Gastrocnemius medialis (tissue), 4 donors: ENCODE measurements at regions not wholly inside any gene's neighbourhood (a gene's known extent, or its start where the extent isn't known, plus 50 kb on each side); places are given as distances from the start of the nearest gene placed in this dataset.
A peak's percentile ranks its signal among the peaks of the same experiment; 100 is the strongest.

Experiments
- ATAC-seq, 2 donors: fragments of 150-250 bp; one replicate each; pipeline ENCODE4 v1.9.1; 2016
- DNase-seq, 2 donors: peaks; one replicate each; pipeline ENCODE4 v3.0.0-alpha.2; 2019
- H3K27ac ChIP-seq, 4 donors: fragments of 200-600 bp; sonication (generic); 1 replicate in 1 of 4; 2 replicates in 3 of 4; pipeline ENCODE4 v1.5.1; 2016 to 2018; ENCODE audit warnings: mild to moderate bottlenecking in 2 of 4, moderate library complexity in 1 of 4
- H3K27me3 ChIP-seq, 3 donors: fragments of 200-600 bp; sonication (generic) in 2 of 3; 1 replicate in 1 of 3; 2 replicates in 2 of 3; pipeline versions ENCODE4 v1.5.1 to v1.6.0; 2016 to 2019; ENCODE audit warnings: mild to moderate bottlenecking in 1 of 3, moderate library complexity in 1 of 3
- H3K36me3 ChIP-seq, 2 donors: fragments of 200-600 bp; sonication (generic) in 1 of 2; one replicate each; pipeline ENCODE4 v1.5.1; 2017 to 2018
- H3K4me1 ChIP-seq, 2 donors: fragments of 200-600 bp; sonication (generic) in 1 of 2; one replicate each; pipeline ENCODE4 v1.5.1; 2016 to 2017; ENCODE audit warnings: mild to moderate bottlenecking in 2 of 2
- H3K4me3 ChIP-seq, 4 donors: fragments of 200-600 bp; sonication (generic) in 3 of 4; 1 replicate in 1 of 4; 2 replicates in 3 of 4; pipeline ENCODE4 v1.5.1; 2016 to 2019; ENCODE audit warnings: mild to moderate bottlenecking in 2 of 4
- H3K9me3 ChIP-seq, 3 donors: fragments of 200-600 bp; sonication (generic) in 2 of 3; 1 replicate in 1 of 3; 2 replicates in 2 of 3; pipeline ENCODE4 v1.5.1; 2016 to 2019
- CTCF ChIP-seq, 5 experiments: fragments of 450-650 bp in 3 of 5; fragments of 200-600 bp in 2 of 5; sonication (generic) in 2 of 5; IDR thresholded peaks in 4 of 5; conservative IDR thresholded peaks in 1 of 5; 1 replicate in 4 of 5; 2 replicates in 1 of 5; pipeline ENCODE4 v1.5.1; 2016 to 2019; ENCODE audit warnings: antibody characterized with exemption in 5 of 5, mild to moderate bottlenecking in 3 of 5, moderate library complexity in 3 of 5
- POLR2A ChIP-seq, 2 donors: fragments of 450-650 bp; IDR thresholded peaks; one replicate each; pipeline ENCODE4 v1.6.1; 2017; ENCODE audit warnings: antibody characterized with exemption in 2 of 2, mild to moderate bottlenecking in 2 of 2, moderate library complexity in 2 of 2
- in situ Hi-C, 4 donors: fragments of 200-750 bp; cut with MboI; loops; one replicate each; pipeline versions ENCODE4 v1.15.0 to v1.8.0; 2017; ENCODE audit warnings: low sequenced_read_pairs in 4 of 4
- intact Hi-C: fragments of 100-400 bp; cut with DNase I; formaldehyde crosslinking; loops from one replicate; pipeline ENCODE4 v1.15.1; 2023; ENCODE audit warnings: low total_unique reads

- no peak overlapping the region for H3K4me3 ChIP-seq
- ATAC-seq (no peak), DNase-seq (no peak)
- in situ Hi-C loops = no loop called here
- no peaks in the 10 kb centered on the region for H3K4me1 ChIP-seq
- no peaks in the 10 kb centered on the region for H3K9me3 ChIP-seq
- H3K27me3 ChIP-seq = no peaks in the 10 kb centered on the region
- TF ChIP-seq POLR2A (IDR thresholded peaks at IDR 0.05) = no peak
- TF ChIP-seq CTCF (IDR thresholded peaks at IDR 0.05 in 4 of 5, conservative IDR thresholded peaks at IDR 0.05 in 1 of 5) = no peak
- H3K36me3 ChIP-seq = no peaks in the 10 kb centered on the region
- intact Hi-C loops = no loop called here
- no peak overlapping the region for H3K27ac ChIP-seq
Observed at GRCh38 chr1:60634106-60634505, 448.3 kb upstream of the NFIA start.

DNA sequence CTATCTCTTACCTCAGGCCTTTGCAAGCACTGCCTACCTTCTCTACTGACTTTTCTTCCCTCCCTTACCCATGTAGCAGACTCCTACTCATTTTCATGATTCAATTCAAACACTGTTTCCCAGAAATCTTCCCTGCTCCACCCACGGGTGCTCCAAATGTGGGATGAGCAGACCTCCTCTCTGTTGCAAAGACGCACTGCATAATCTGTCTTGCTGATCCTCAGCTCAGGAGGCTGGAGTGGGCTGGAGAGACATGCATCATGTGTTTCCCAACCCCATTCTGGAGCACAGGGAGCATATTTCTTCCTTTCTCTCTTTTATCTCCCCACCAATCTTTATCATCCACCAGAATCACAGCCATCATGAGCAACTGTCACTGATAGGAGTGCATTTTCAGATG lies 459.9 kb upstream of the NFIA start:
- H3K4me1 ChIP-seq = peaks cover 0 to 13% of the 10 kb centered on the region in 2 donors
- TF ChIP-seq CTCF (IDR thresholded peaks at IDR 0.05 in 4 of 5, conservative IDR thresholded peaks at IDR 0.05 in 1 of 5) (no peak), POLR2A (IDR thresholded peaks at IDR 0.05) (no peak)
- ATAC-seq (no peak), DNase-seq (no peak)
- H3K36me3 ChIP-seq = no peaks in the 10 kb centered on the region
- no peak overlapping the region for H3K27ac ChIP-seq
- no peaks in the 10 kb centered on the region for H3K27me3 ChIP-seq
- H3K9me3 ChIP-seq = no peaks in the 10 kb centered on the region
- intact Hi-C loops = no loop called here
- no peak overlapping the region for H3K4me3 ChIP-seq
- in situ Hi-C loops = no loop called here

GRCh38 chr1:60621368-60621851 lies 461.0 kb upstream of the NFIA start:
- DNase-seq = no peak
- TF ChIP-seq CTCF (IDR thresholded peaks at IDR 0.05 in 4 of 5, conservative IDR thresholded peaks at IDR 0.05 in 1 of 5) = no peak
- TF ChIP-seq POLR2A (IDR thresholded peaks at IDR 0.05) = no peak
- Histone ChIP-seq H3K4me3 (no peak overlapping the region), H3K36me3 (no peaks in the 10 kb centered on the region), H3K9me3 (no peaks in the 10 kb centered on the region), H3K4me1 (peaks cover 0 to 13% of the 10 kb centered on the region in 2 donors), H3K27ac (peak overlapping the region in 1 of 4 donors; percentile 2), H3K27me3 (no peaks in the 10 kb centered on the region)
- intact Hi-C loops = no loop called here
- no peak for ATAC-seq
- in situ Hi-C loops = no loop called here

DNA sequence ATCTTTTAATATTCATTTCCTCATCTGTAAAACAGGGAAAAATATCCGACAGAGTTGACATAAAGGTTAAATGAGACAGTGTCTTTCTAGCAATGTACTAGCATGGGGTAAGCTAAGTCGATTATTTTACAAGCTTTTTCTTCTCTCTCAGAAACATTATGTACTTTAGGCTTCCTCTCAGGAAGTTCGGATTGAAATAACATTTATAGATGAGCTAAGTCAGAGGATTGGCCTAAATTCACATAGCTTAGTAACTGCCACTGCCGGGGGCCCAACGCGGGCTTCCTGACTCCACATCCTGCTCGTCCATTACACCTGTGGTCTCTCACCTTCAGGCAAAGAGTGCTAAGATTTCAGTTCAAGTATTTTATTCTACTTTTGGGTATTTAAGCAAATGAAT lies 462.3 kb upstream of the NFIA start:
- TF ChIP-seq CTCF (IDR thresholded peaks at IDR 0.05 in 4 of 5, conservative IDR thresholded peaks at IDR 0.05 in 1 of 5) (no peak), POLR2A (IDR thresholded peaks at IDR 0.05) (no peak)
- Histone ChIP-seq H3K36me3 (no peaks in the 10 kb centered on the region), H3K27me3 (no peaks in the 10 kb centered on the region), H3K4me3 (no peak overlapping the region), H3K9me3 (no peaks in the 10 kb centered on the region), H3K27ac (peak overlapping the region; percentile 27 to 51 (median 50)), H3K4me1 (peaks cover 0 to 13% of the 10 kb centered on the region in 2 donors)
- DNase-seq = no peak
- in situ Hi-C loops (no loop called here), intact Hi-C loops (no loop called here)
- peak in 1 of 2 donors; percentile 50 for ATAC-seq

DNA sequence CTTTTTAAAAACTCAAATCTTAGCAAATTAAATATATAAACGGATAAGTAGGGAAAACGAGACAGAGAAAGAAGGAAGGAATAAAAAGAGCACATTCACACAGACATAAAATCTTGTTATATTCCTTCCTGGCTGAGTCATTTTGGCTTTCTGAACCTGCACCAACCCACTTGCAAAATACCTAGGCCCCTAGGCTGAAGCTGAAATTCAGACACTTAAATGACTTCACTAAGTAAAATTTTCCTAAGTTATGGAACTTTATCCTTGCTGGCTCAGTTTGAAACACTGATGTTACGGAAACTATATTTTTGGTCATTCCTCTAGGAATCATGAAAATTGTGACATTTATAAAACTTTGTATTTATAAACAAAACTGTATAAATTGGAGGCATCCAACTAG lies 462.8 kb upstream of the NFIA start:
- no peak for TF ChIP-seq CTCF (IDR thresholded peaks at IDR 0.05 in 4 of 5, conservative IDR thresholded peaks at IDR 0.05 in 1 of 5)
- DNase-seq (no peak), ATAC-seq (no peak)
- Histone ChIP-seq H3K36me3 (no peaks in the 10 kb centered on the region), H3K4me3 (no peak overlapping the region), H3K9me3 (no peaks in the 10 kb centered on the region), H3K27ac (peak overlapping the region; percentile 27 to 51 (median 50)), H3K4me1 (peaks cover 0 to 13% of the 10 kb centered on the region in 2 donors), H3K27me3 (no peaks in the 10 kb centered on the region)
- intact Hi-C loops = no loop called here
- in situ Hi-C loops = no loop called here
